HG03135 (cell line): ENCODE measurements at regions not wholly inside any gene's neighbourhood (a gene's known extent, or its start where the extent isn't known, plus 50 kb on each side); places are given as distances from the start of the nearest gene placed in this dataset.

Source experiments
- ATAC-seq: cut with Tn5 transposase; IDR thresholded peaks from one replicate; pipeline ENCODE4 v1.9.1; 2021; ENCODE audit warnings: mild to moderate bottlenecking, moderate library complexity; ENCODE audit not compliant: unreplicated experiment

DNA sequence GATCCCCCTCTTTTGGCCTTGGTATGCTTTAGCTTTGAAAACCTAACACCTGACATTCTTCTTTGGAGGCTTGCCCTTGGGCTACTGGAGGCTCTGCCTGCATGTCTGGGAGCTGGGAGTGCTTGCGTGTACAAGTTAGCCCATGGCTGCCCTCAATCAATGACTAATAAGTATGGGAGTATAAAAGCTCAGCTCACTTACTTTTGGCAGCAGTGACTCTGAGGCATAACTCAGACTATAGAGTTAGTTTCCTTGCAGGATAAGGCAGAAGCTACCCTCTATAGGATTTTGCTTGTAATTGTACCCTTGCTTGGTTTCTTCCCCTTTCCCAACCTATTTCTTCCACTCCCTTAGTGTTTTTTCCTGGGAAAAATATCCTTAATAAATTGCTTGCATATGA is 247.9 kb downstream of the PPP1R2C start:
- ATAC-seq = no peak

DNA sequence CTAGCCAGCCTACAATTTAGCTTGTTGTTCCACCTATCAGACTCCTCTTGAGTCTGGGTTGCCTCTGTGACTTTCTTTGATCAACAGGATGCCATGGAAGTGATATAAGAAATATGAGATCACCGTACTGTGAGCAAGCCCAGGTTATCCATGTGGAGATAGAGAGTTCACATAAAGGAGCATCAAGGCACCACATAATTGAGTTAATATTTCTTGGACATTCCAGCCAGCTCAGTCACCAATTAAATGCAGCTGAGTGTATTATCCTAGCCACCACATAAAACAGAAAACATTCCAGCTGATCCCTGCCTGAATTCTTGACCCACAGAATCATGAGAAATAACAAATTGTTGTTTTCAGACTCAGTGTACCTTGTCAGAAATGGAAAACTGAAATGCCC is 253.6 kb downstream of the PPP1R2C start:
- no peak for ATAC-seq

DNA sequence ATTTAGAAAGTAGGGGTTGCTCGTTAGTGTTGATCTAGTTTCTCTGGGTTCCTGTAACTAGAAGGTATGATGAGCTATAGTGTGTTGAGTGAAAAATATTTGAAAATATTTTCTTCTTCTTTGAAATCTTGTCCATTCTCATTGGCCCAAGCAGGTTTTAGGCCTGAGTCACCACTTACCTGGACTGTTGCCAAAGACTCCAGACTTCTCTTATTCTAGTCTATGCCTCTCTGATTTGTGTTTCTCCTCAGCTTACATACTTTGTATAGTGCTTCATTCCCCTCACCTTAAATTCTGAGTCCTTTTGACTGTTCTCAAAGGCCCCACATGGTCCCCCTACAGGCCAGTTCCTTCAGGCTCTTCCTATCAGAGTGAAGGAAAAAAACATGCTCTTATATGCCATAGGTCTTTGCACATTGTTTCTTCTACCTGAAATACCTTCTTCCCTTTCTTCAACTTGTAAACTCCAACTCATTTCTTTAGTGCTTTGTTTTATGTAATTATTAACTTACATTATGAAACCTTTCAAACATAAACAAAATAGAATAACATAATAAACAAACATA is 258.2 kb downstream of the PPP1R2C start:
- ATAC-seq = no peak

DNA sequence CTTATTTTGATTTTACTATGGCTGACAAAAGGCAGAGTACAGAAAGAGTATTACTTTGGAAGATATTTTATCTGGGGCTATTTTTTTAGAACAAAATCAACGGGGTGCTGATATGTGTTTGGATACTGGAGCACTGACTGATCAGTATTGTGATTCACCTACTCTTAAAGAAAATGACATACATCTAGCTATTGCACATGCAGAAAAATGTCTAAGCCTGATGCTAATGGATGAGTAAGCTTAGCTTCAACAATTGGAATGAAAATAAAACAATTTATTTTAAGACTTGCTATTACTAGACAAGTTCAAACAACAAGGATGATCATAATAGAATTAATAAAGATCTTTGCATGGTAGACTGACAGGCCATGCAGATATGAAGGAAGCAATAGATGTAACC is 262.0 kb downstream of the PPP1R2C start:
- ATAC-seq = no peak

DNA sequence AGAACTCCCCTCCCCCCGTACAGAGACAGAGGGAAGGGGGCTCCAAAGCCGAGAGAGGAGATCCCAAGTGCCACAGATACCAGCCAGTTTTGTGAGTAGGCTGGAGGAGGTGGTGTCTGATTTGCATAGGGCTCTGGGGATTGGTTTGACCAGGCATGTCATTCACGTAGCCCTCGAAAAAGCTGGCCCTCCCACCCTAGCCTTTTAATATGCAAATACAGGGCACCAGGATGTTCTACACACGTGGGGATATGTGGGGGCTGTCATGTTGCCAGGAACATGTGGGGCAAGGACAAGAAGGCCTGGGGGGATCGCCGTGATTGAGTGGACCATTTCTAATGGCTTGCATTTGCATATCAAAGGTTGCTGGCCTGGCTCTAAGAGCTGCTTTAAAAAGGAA is 272.9 kb downstream of the PPP1R2C start:
- no peak for ATAC-seq

DNA sequence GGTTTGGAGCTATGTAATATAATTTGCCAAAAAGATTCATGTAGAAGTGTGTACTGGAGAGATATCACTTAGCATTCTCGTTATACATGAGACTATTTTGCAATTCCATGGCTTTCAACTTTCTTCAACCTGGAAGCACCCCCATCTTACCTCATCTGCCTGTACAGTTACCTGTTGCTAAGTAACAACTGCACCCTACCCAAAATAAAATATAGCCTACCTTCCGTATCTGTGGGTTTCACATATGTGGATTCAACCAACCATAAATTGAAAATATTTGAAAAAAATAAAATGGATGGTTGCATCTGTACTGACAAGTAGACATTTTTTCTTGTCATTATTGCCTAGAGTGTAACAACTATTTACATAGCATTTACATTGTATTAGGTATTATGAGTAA is 278.3 kb downstream of the PPP1R2C start:
- no peak for ATAC-seq

DNA sequence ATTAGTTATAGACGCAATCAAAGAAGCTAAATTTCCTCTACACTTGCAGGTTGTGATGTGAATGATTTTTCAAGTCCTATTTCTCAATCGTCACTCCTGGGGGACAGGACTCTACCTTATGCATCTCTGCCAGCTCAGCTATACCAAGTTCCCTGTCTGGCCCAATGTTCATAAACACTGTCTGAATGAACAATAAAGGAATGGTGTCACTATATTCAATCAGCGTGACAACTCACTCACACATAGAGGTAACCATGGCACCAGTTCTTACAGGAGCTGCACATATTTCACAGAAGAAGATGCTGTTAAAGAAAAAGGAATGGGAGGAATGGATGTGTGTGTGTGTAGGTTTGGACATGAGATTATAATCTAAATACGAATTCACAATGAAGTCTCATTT is 280.6 kb downstream of the PPP1R2C start:
- ATAC-seq = no peak

DNA sequence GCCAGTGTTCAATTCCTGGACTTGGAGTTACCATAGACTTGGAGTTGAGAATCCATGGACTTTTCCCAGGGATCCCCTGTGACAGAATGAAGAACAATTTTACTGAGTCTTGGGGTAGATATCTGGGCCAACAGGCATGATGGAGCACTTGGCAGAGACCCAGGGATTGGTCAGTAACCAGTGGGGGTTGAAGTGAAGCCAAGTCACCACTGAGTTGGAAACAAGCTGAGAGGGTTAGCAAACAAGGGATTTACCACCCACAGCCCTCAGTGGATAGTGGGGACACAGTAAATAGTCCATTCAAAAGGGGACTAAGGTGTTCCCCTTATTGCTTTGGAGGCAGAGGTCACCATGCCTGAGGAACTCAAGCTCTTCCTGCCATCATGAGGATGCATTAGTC is 281.7 kb downstream of the PPP1R2C start:
- no peak for ATAC-seq

DNA sequence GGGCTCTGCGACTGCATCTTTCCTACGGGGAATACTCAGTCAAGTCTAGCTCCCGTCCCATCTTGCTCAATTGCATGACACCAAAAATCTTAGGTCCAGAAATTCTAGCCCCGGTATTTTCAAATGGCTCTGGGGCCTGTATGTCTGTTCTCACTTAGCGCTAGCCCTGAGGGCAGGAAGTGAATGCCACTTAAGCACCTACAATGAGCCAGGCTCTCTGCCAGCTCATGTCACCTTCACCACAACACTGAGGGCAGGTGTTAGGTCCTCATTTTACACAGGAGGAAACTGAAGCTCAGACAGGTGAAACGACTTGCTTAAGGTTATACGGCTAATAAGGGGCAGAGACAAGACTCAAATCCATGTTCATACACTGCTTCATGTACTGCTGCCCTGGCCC is 282.8 kb downstream of the PPP1R2C start:
- ATAC-seq = no peak

DNA sequence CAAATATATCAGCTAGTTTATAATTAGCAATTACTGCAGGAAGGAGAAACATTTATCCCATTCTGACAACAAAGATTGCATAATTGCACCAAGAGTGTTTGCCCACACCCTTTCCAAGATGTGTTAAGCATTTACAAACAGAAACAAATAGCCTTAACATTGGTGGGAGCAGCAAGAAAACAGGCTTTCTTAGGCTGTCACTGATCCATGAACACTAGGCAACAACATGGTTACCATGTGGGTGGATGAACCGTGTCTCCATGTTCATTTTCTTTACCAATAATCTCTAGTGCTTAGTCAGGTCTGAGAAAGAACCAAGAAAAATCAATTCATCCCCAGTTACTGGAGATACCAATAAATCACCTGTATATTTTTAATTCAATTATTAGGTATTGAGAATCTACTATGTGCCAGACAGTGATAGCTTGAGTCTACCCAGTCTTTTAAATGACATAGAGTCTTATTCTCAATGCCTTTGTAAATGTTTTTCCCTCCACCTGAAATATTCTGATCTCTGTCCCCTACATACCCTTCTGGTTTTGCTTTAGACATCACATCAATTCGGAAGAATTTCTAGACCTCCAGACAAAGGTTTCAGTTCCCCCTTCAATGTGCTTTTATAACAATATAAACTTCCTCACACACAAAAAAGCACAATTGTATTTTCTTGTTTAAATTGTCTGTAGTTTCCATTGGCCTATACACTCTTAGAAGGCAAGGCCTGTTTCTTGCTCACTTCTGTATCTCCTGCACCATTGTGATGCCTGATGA is 286.6 kb downstream of the PPP1R2C start:
- ATAC-seq = no peak

DNA sequence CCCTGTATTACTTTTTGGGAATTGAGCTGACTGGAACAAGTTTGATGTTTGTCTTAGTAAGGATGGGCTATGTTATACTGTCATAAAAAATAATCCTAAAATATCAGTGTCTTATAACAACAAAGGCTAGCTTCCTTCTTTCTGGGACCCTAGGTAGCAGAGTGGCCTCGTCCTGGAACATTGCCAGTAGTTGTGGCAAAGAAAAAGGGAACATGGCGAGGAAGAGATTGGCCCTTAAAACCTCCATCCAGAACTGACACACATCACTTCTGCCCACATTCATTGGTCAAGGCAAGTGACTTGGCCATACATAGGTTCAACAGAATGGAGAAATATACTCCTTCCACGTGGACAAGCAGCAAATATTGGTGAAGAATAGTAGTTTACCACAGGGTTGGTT is 287.9 kb downstream of the PPP1R2C start:
- no peak for ATAC-seq

DNA sequence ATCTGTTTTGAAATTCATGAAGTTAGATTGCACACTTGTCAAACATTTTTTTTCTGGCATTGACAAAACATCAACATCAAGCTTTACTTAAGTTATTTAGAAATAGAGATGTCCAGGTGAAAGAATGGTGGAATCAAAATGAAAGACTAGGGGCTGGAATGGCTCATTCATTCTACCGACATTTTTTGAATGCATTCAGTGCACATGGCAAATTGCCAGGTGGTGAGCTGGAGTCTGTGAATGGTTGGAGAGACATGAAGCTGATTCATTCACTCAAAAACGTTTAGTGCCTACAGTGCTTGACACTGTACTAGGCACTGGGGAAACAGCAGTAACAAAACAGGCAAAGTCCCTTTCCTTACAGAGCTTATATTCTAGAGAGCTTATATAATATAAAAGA is 292.4 kb downstream of the PPP1R2C start:
- ATAC-seq = no peak

DNA sequence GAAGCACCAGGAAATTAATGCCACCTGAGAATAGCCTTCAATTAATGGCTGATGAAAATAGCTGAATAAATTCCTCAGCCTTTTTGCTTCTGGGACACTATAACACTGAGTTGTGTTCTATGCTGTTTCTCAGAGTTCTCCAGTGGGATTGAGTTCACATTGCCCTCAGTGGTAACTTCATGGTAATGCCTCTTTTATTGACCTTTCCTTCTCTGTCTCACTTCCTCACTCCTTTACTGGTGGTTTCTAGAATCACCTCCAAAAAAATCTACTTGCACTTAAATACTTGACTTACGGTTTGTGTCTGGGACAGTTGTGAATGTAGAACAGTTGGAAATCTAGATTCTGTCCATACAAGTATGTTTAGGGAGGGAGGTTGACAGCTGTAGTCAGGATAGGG is 293.7 kb downstream of the PPP1R2C start:
- no peak for ATAC-seq

DNA sequence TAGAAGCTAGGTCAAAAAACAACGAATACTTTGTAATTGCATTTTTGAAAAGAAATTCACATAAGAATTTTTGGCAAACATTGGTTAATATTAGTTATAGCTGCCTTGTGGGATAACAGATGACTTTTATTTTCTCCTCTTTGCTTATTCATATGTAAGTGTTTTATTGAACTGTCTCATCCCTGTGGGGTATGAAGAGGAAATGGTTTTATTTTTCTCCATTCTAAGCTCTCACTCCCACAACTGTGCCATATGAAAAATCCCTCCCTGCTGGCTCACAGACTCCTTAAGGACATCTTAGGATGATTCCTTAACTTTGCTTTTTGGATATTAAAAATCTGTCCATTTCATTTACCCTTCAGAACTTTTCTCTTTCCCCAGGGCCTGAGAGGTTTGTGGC is 300.6 kb downstream of the PPP1R2C start:
- no peak for ATAC-seq

DNA sequence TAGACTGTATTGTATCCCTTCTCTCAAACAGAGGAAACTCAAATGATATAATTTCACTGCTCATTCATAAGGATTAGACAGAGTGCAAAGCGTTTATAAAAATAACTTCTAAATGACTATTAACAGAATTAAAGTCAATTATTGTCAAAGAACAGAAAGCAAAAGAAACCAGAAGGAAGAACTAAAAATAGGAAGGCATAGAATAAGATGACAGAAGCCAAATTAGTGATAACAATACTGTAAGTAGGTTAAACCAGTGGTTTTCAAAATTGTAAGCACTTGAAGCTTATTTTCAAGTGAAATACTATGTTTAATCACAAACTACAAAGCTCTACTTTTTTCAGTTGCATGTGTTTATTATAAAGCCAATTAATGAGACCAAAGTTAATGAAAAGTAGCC is 305.2 kb downstream of the PPP1R2C start:
- ATAC-seq = no peak

DNA sequence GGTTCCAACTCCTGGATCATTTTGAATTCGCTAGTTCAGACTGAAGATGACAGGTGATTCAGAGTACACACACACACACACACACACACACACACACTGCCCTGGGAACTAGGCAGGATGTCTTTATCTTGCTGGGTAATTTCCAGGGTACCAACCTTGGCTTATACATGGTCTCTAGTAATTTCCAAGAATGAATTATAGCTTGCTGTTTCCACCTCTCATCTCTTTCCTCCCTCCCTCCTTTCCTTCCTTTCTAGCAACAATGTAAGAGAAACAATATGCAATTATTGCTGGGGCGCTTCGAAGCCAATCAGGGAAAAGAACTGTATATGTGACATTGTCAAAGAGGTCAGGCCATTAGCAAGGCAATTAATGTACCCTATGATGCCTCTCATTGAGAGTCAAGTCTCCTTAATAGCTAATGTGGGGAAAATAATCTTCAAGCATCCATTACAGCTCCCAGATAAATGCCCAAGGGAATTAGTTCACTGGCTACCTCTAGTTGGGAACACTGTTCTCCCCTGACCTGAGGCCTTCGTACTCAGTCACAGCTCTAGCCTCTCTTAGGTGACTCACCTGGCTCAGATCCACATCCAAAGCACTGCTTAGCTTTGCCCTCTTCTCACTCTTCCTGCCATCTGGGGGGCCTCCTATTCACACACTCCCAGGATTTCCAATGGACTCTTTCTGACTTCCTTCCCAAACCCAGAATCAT is 311.5 kb downstream of the PPP1R2C start:
- no peak for ATAC-seq

DNA sequence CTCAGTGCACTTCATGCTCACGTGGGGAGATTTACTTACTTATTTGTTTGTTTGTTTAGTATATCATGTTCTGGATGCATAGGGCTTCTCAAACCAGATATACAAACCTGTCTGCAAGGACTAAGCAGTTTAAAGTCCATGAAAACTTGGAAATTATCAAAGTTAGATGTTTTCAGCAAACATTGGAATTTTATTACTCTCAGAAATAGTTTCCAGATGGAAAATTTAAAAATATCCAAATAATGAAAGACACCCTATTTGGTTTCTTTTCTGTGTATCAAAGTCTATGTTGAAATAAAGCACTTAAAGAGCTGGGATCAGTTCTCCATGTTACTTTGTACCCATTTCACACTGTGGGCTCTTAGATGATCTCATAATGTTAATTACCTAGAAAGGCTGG is 312.1 kb downstream of the PPP1R2C start:
- ATAC-seq = no peak

DNA sequence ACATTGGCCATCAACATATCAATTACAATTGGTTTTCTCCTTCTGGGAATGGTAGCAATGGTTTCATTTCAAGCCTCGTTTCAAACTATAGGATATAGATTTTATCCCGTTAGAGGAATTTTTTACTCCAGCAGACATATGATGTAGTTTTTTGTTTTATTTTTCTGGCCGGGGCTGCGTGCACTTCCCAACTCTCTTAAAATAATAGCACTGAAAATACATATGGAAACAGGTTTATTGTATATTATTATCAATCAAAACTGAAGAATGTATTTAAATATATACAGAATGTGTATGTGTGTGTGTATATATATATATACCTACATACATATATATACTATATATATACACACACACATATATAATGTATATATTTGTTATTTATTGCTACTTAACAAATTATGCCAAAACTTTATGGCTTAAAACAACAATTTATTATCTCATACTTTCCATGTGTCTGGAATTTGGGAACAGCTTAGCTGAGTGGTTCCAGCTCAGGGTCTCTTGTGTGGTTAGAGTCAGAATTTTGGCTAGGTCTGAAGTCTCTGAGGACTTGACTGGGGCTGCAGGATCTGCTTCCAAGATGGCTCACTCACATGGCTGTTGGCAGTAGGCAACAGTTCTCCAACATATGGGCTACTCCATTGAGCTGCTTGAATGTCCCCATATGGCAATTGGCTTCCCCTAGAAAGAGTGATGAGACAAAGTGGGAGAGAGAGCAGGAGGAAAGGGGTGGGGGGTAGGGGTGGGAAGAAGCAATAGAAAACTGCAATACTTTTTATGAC is 314.1 kb downstream of the PPP1R2C start:
- ATAC-seq = no peak

DNA sequence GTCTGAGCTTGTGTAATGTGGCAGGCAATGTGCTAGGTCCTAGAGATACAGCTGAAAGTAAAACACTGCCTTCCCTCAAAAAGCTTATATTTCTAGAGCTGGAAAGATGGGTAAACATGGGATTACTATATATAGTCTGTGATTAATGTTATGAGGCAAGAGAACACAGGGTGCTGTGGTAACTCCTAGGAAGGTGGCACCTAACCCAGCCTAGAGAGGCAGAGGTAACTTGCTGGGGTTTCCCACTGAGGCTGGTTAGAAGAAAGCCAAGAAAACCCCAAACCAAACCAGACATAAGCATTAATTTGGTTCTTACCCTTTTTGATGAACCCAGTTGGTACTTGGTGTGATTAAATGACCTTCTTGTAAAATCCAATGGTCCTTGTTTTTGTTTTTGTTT is 315.0 kb downstream of the PPP1R2C start:
- ATAC-seq = no peak

DNA sequence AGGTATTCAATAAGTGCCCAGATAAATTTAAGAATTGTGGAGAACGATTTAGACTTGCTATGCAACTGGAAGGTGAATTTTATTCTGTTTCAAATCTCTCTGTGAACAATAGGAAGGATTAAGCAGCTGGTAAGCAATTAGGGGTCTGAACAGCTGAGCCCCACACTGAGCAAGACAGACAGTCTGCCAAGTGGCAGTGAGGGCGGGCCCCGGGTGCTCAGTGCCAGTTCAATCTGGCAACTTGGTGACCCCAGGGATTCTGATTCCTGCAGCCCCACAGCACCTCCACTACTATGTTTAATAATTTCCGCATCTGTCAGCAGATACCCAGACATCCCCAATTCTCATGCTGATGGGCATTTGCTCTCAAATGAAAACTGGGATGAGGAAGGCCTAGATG is 317.3 kb downstream of the PPP1R2C start:
- ATAC-seq = no peak

DNA sequence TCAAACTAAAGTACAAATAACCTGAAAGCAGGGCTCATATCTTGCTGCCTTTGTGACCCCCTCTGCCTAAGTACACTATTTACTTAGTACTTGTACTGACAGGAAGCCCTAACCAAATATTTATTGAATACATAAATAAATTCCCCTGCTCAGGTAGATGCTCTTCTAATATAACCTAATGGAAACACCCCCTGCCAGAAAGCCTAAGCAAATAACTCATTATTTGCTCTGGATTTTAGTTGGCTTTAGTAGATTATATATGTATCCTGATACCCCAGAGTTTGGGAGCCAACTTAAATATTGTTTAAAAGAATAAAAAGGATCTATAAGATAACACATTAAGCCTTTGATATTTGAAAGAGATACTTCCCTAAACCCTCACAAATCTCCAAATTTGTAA is 318.2 kb downstream of the PPP1R2C start:
- ATAC-seq = no peak
